Chondrocyte (in vitro differentiated cells): ENCODE measurements at regions not wholly inside any gene's neighbourhood (a gene's known extent, or its start where the extent isn't known, plus 50 kb on each side); places are given as distances from the start of the nearest gene placed in this dataset.
A peak's percentile ranks its signal among the peaks of the same experiment; 100 is the strongest.

Experiments
- DNase-seq: peaks from one replicate; pipeline ENCODE4 v3.0.0; 2021; ENCODE audit warnings: mixed read lengths, low spot score
- H3K27ac Mint-ChIP-seq: one replicate; pipeline ENCODE4 v1.8.0; 2021; ENCODE audit warnings: mild to moderate bottlenecking, moderate library complexity, mixed read lengths; ENCODE audit not compliant: unreplicated experiment
- H3K27me3 Mint-ChIP-seq: 2 replicates; pipeline ENCODE4 v1.8.0; 2021; ENCODE audit warnings: low read depth, mixed read lengths
- H3K36me3 Mint-ChIP-seq: 2 replicates; pipeline ENCODE4 v1.8.0; 2021; ENCODE audit warnings: low read depth, mixed read lengths
- H3K4me1 Mint-ChIP-seq: 2 replicates; pipeline ENCODE4 v1.8.0; 2021; ENCODE audit warnings: low read depth, mild to moderate bottlenecking, mixed read lengths
- H3K4me3 Mint-ChIP-seq: one replicate; pipeline ENCODE4 v1.8.0; 2021; ENCODE audit warnings: mild to moderate bottlenecking, moderate library complexity, mixed read lengths; ENCODE audit not compliant: unreplicated experiment
- H3K9me3 Mint-ChIP-seq: 2 replicates; pipeline ENCODE4 v1.8.0; 2021; ENCODE audit warnings: low read depth, mixed read lengths
- CTCF ChIP-seq: fragments of 200-600 bp; sonication (generic); IDR thresholded peaks from 2 replicates; pipeline ENCODE4 v1.5.0; 2021; ENCODE audit warnings: antibody characterized with exemption, mild to moderate bottlenecking, moderate library complexity

GRCh38 chr21:28142697-28143096 is 850.0 kb downstream of the LTN1 start:
- DNase-seq: no peak
- Mint-ChIP-seq H3K27me3 (peaks cover 2% of the 10 kb centered on the region), H3K9me3 (peaks cover 16% of the 10 kb centered on the region), H3K27ac (peak overlapping the region; percentile 13), H3K4me1 (peaks cover 9% of the 10 kb centered on the region), H3K36me3 (peaks cover 3% of the 10 kb centered on the region), H3K4me3 (no peak overlapping the region)
- no peak for TF ChIP-seq CTCF

- peaks cover 9% of the 10 kb centered on the region for H3K4me1 Mint-ChIP-seq
Observed at GRCh38 chr21:28138272-28138671, 854.4 kb downstream of the LTN1 start.

GRCh38 chr21:28136656-28137255 is 855.9 kb downstream of the LTN1 start:
- no peaks in the 10 kb centered on the region for H3K27me3 Mint-ChIP-seq
- peaks cover 3% of the 10 kb centered on the region for H3K36me3 Mint-ChIP-seq
- no peak overlapping the region for H3K27ac Mint-ChIP-seq
- no peak for DNase-seq
- H3K4me1 Mint-ChIP-seq: peaks cover 2% of the 10 kb centered on the region
- no peak for TF ChIP-seq CTCF
- no peak overlapping the region for H3K4me3 Mint-ChIP-seq
- H3K9me3 Mint-ChIP-seq: peaks cover 24% of the 10 kb centered on the region

More at GRCh38 chr21:28138272-28138671, 854.4 kb downstream of the LTN1 start:
- Mint-ChIP-seq H3K4me3 (no peak overlapping the region), H3K27ac (no peak overlapping the region), H3K9me3 (peaks cover 16% of the 10 kb centered on the region), H3K27me3 (no peaks in the 10 kb centered on the region), H3K36me3 (peaks cover 3% of the 10 kb centered on the region)
- no peak for DNase-seq
- TF ChIP-seq CTCF: no peak

DNA sequence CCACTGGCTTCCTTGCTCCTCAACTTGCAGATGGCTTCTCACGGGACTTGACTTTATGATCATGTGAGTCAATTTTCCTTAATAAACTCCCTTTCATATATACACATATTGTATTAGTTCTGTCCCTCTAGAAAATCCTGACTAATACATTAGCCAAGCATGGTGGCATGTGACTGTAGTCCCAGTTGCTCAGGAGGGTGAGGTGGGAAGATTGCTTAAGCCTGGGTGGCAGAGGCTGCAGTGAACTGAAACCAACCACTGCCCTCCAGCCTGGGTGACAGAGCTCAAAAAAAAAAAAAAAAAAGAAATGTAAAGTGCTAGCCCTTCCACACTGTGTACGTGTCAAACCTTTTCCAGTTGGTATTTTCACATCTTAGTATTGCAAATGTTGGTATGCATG is 857.0 kb downstream of the LTN1 start:
- H3K27ac Mint-ChIP-seq: no peak overlapping the region
- no peak overlapping the region for H3K4me3 Mint-ChIP-seq

GRCh38 chr21:28133116-28133515 is 859.6 kb downstream of the LTN1 start:
- Mint-ChIP-seq H3K36me3 (no peaks in the 10 kb centered on the region), H3K4me3 (no peak overlapping the region), H3K9me3 (peaks cover 13% of the 10 kb centered on the region), H3K4me1 (peaks cover 2% of the 10 kb centered on the region), H3K27me3 (no peaks in the 10 kb centered on the region), H3K27ac (no peak overlapping the region)
- no peak for DNase-seq
- no peak for TF ChIP-seq CTCF

More for the DNA sequence above, 857.0 kb downstream of the LTN1 start:
- H3K4me1 Mint-ChIP-seq: peaks cover 2% of the 10 kb centered on the region
- no peak for DNase-seq
- no peak for TF ChIP-seq CTCF
- H3K27me3 Mint-ChIP-seq: no peaks in the 10 kb centered on the region
- H3K36me3 Mint-ChIP-seq: peaks cover 3% of the 10 kb centered on the region
- H3K9me3 Mint-ChIP-seq: peaks cover 30% of the 10 kb centered on the region
